Muscle of arm (tissue), 1 donor: ENCODE measurements at regions not wholly inside any gene's neighbourhood (a gene's known extent, or its start where the extent isn't known, plus 50 kb on each side); places are given as distances from the start of the nearest gene placed in this dataset.
"Not testable (repeated sequence)": the region's sequence is repeated elsewhere in the genome, so short reads cannot be mapped to it uniquely, and the experiment has no call there.

Experiments used
- DNase-seq: peaks from one replicate; pipeline ENCODE4 v3.0.0-alpha.2; 2013

GRCh38 chr7:120185940-120186682, 86.9 kb upstream of the KCND2 start:
- DNase-seq = no peak

GRCh38 chr7:120186688-120187087, 86.3 kb upstream of the KCND2 start:
- DNase-seq = no peak

GRCh38 chr7:120189623-120190022, 83.4 kb upstream of the KCND2 start:
- DNase-seq = no peak

- no peak for DNase-seq
Measured at GRCh38 chr7:120190109-120190508, 82.9 kb upstream of the KCND2 start.

- DNase-seq = no peak
Measured at GRCh38 chr7:120190566-120190965, 82.4 kb upstream of the KCND2 start.

- DNase-seq = not testable (repeated sequence)
Measured at GRCh38 chr7:120191423-120191822, 81.6 kb upstream of the KCND2 start.

- DNase-seq = no peak
Measured at GRCh38 chr7:120201290-120201689, 71.7 kb upstream of the KCND2 start.

- DNase-seq = no peak
Measured at GRCh38 chr7:120205101-120205500, 67.9 kb upstream of the KCND2 start.

GRCh38 chr7:120207037-120207436, 65.9 kb upstream of the KCND2 start:
- DNase-seq = no peak

- no peak for DNase-seq
Measured at GRCh38 chr7:120215654-120216053, 57.3 kb upstream of the KCND2 start.

GRCh38 chr7:120216947-120217346, 56.0 kb upstream of the KCND2 start:
- no peak for DNase-seq

GRCh38 chr7:120218712-120219111, 54.3 kb upstream of the KCND2 start:
- DNase-seq = no peak

GRCh38 chr7:120221666-120222065, 51.3 kb upstream of the KCND2 start:
- no peak for DNase-seq
